NT2/D1 (cell line): ENCODE measurements at regions not wholly inside any gene's neighbourhood (a gene's known extent, or its start where the extent isn't known, plus 50 kb on each side); places are given as distances from the start of the nearest gene placed in this dataset.

Experiments used
- DNase-seq: peaks from one replicate; pipeline ENCODE4 v3.0.0-alpha.2; 2011; ENCODE audit warnings: low read depth, low spot score
- H3K27me3 ChIP-seq: 2 replicates; pipeline ENCODE4 v1.6.0; 2011; ENCODE audit warnings: mild to moderate bottlenecking; ENCODE audit not compliant: insufficient read length, insufficient read depth
- H3K36me3 ChIP-seq: 2 replicates; pipeline ENCODE4 v1.6.1; 2011; ENCODE audit warnings: mild to moderate bottlenecking, low read length, mixed read lengths; ENCODE audit not compliant: insufficient read depth, insufficient read length
- H3K4me1 ChIP-seq: 2 replicates; pipeline ENCODE4 v1.5.1; 2011; ENCODE audit not compliant: insufficient read depth, insufficient read length
- H3K4me3 ChIP-seq: 2 replicates; pipeline ENCODE4 v1.5.1; 2011; ENCODE audit warnings: low read depth; ENCODE audit not compliant: insufficient read length
- H3K9ac ChIP-seq: 2 replicates; pipeline ENCODE4 v1.6.0; 2011; ENCODE audit warnings: low read depth; ENCODE audit not compliant: insufficient read length
- H3K9me3 ChIP-seq: 2 replicates; pipeline ENCODE4 v1.5.1; 2011; ENCODE audit warnings: mild to moderate bottlenecking, low read length; ENCODE audit not compliant: insufficient read depth
- SUZ12 ChIP-seq: IDR thresholded peaks from 2 replicates; pipeline ENCODE4 v1.6.1; 2011; ENCODE audit not compliant: insufficient read length, insufficient read depth; ENCODE audit errors: extremely low read depth
- YY1 ChIP-seq: IDR thresholded peaks from 2 replicates; pipeline ENCODE4 v1.6.1; 2011; ENCODE audit not compliant: insufficient read length, insufficient read depth
- ZNF274 ChIP-seq: IDR thresholded peaks from 2 replicates; pipeline ENCODE4 v1.6.1; 2011; ENCODE audit warnings: mild to moderate bottlenecking, low read depth, low read length

- Histone ChIP-seq H3K9ac (no peak overlapping the region), H3K36me3 (no peaks in the 10 kb centered on the region), H3K4me3 (no peak overlapping the region), H3K9me3 (peaks cover 1% of the 10 kb centered on the region; the same call in 1 of the 2 replicates), H3K27me3 (no peaks in the 10 kb centered on the region), H3K4me1 (peaks cover 5% of the 10 kb centered on the region)
- TF ChIP-seq ZNF274 (no peak), YY1 (no peak), SUZ12 (no peak)
- no peak for DNase-seq
These were observed 109.5 kb downstream of the UNCX start for GRCh38 chr7:1342090-1342640.

- Histone ChIP-seq H3K4me3 (no peak overlapping the region), H3K27me3 (no peaks in the 10 kb centered on the region), H3K9me3 (no peaks in the 10 kb centered on the region), H3K36me3 (no peaks in the 10 kb centered on the region), H3K4me1 (peaks cover 8% of the 10 kb centered on the region), H3K9ac (no peak overlapping the region)
- no peak for TF ChIP-seq SUZ12
- TF ChIP-seq YY1, result no peak
- no peak for TF ChIP-seq ZNF274
- DNase-seq, result no peak
These were observed 110.9 kb downstream of the UNCX start for GRCh38 chr7:1343551-1343950.

- Histone ChIP-seq H3K4me1 (peaks cover 8% of the 10 kb centered on the region), H3K4me3 (no peak overlapping the region), H3K27me3 (no peaks in the 10 kb centered on the region), H3K9ac (no peak overlapping the region), H3K36me3 (no peaks in the 10 kb centered on the region), H3K9me3 (no peaks in the 10 kb centered on the region)
- DNase-seq, result no peak
- TF ChIP-seq SUZ12 (no peak), ZNF274 (no peak), YY1 (no peak)
These were observed 111.7 kb downstream of the UNCX start for GRCh38 chr7:1344421-1344820.

- Histone ChIP-seq H3K9me3 (no peaks in the 10 kb centered on the region), H3K4me3 (no peak overlapping the region), H3K27me3 (no peaks in the 10 kb centered on the region), H3K4me1 (peaks cover 8% of the 10 kb centered on the region), H3K9ac (no peak overlapping the region), H3K36me3 (no peaks in the 10 kb centered on the region)
- TF ChIP-seq YY1, result no peak
- no peak for TF ChIP-seq ZNF274
- no peak for TF ChIP-seq SUZ12
- DNase-seq, result no peak
These were observed 112.5 kb downstream of the UNCX start for GRCh38 chr7:1344981-1345701.

- H3K36me3 ChIP-seq, result no peaks in the 10 kb centered on the region
- no peaks in the 10 kb centered on the region for H3K27me3 ChIP-seq
- no peak for DNase-seq
- H3K9me3 ChIP-seq, result no peaks in the 10 kb centered on the region
- H3K4me1 ChIP-seq, result peaks cover 8% of the 10 kb centered on the region
- no peak overlapping the region for H3K4me3 ChIP-seq
- TF ChIP-seq YY1 (no peak), ZNF274 (no peak), SUZ12 (no peak)
- H3K9ac ChIP-seq, result no peak overlapping the region
These were observed 113.2 kb downstream of the MICALL2 start for GRCh38 chr7:1345796-1346755.

GRCh38 chr7:1346851-1347250, 112.4 kb downstream of the MICALL2 start:
- no peak overlapping the region for H3K4me3 ChIP-seq
- H3K36me3 ChIP-seq, result no peaks in the 10 kb centered on the region
- H3K9ac ChIP-seq, result no peak overlapping the region
- H3K27me3 ChIP-seq, result no peaks in the 10 kb centered on the region
- DNase-seq, result no peak
- H3K4me1 ChIP-seq, result peaks cover 9% of the 10 kb centered on the region
- TF ChIP-seq ZNF274 (no peak), YY1 (no peak), SUZ12 (no peak)
- no peaks in the 10 kb centered on the region for H3K9me3 ChIP-seq
